ENCODE measurements at regions not wholly inside any gene's neighbourhood (a gene's known extent, or its start where the extent isn't known, plus 50 kb on each side); places are given as distances from the start of the nearest gene placed in this dataset.

- no peak overlapping the region for H3K4me3 Mint-ChIP-seq (ENCODE audit: unreplicated experiment)
- H3K27ac Mint-ChIP-seq (ENCODE audit: low read depth, unreplicated experiment), result no peak overlapping the region
- no peak for DNase-seq (ENCODE audit: unreplicated experiment)
- TF ChIP-seq, protein P1, sequence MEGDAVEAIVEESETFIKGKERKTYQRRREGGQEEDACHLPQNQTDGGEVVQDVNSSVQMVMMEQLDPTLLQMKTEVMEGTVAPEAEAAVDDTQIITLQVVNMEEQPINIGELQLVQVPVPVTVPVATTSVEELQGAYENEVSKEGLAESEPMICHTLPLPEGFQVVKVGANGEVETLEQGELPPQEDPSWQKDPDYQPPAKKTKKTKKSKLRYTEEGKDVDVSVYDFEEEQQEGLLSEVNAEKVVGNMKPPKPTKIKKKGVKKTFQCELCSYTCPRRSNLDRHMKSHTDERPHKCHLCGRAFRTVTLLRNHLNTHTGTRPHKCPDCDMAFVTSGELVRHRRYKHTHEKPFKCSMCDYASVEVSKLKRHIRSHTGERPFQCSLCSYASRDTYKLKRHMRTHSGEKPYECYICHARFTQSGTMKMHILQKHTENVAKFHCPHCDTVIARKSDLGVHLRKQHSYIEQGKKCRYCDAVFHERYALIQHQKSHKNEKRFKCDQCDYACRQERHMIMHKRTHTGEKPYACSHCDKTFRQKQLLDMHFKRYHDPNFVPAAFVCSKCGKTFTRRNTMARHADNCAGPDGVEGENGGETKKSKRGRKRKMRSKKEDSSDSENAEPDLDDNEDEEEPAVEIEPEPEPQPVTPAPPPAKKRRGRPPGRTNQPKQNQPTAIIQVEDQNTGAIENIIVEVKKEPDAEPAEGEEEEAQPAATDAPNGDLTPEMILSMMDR (IDR thresholded peaks at IDR 0.05; ENCODE audit: unreplicated experiment), result no peak
- H3K9me3 Mint-ChIP-seq (ENCODE audit: unreplicated experiment), result no peaks in the 10 kb centered on the region
- H3K36me3 Mint-ChIP-seq (ENCODE audit: insufficient read depth, unreplicated experiment), result no peaks in the 10 kb centered on the region
- H3K27me3 Mint-ChIP-seq (ENCODE audit: insufficient read depth, unreplicated experiment), result no peaks in the 10 kb centered on the region
- intact Hi-C loops (cut with micrococcal nuclease), result no loop called here
- no peaks in the 10 kb centered on the region for H3K4me1 Mint-ChIP-seq (ENCODE audit: insufficient read depth, unreplicated experiment)
- ChIA-PET CTCF (interaction anchor here (0.7 kb wide), 1 partner anchor 30 kb away, joined by 3 read pairs; no protein-coding TSS in a partner anchor), POLR2A (no interaction called here)
- BruUV-seq (replicated peaks), result no TSS peak
Observed at GRCh38 chr3:176741664-176742047, 455.6 kb downstream of the TBL1XR1 start.

- no peak overlapping the region for H3K27ac Mint-ChIP-seq (ENCODE audit: low read depth, unreplicated experiment)
- intact Hi-C loops (cut with micrococcal nuclease), result no loop called here
- POLR2A ChIA-PET, result no interaction called here
- H3K27me3 Mint-ChIP-seq (ENCODE audit: insufficient read depth, unreplicated experiment), result no peaks in the 10 kb centered on the region
- no peaks in the 10 kb centered on the region for H3K4me1 Mint-ChIP-seq (ENCODE audit: insufficient read depth, unreplicated experiment)
- BruUV-seq (replicated peaks), result no TSS peak
- no peaks in the 10 kb centered on the region for H3K36me3 Mint-ChIP-seq (ENCODE audit: insufficient read depth, unreplicated experiment)
- no peak overlapping the region for H3K4me3 Mint-ChIP-seq (ENCODE audit: unreplicated experiment)
- DNase-seq (ENCODE audit: unreplicated experiment), result no peak
- no peaks in the 10 kb centered on the region for H3K9me3 Mint-ChIP-seq (ENCODE audit: unreplicated experiment)
- CTCF ChIA-PET, result interaction anchor here (0.7 kb wide), 1 partner anchor 30 kb away, joined by 3 read pairs; no protein-coding TSS in a partner anchor
- TF ChIP-seq, protein P1 (IDR thresholded peaks at IDR 0.05; ENCODE audit: unreplicated experiment), result no peak
Observed at GRCh38 chr3:176740906-176741663, 456.2 kb downstream of the TBL1XR1 start.

GRCh38 chr3:176739159-176739558, 458.1 kb downstream of the TBL1XR1 start:
- Mint-ChIP-seq H3K36me3 (ENCODE audit: insufficient read depth, unreplicated experiment) (no peaks in the 10 kb centered on the region), H3K4me3 (ENCODE audit: unreplicated experiment) (no peak overlapping the region), H3K4me1 (ENCODE audit: insufficient read depth, unreplicated experiment) (no peaks in the 10 kb centered on the region), H3K27me3 (ENCODE audit: insufficient read depth, unreplicated experiment) (no peaks in the 10 kb centered on the region), H3K9me3 (ENCODE audit: unreplicated experiment) (no peaks in the 10 kb centered on the region), H3K27ac (ENCODE audit: low read depth, unreplicated experiment) (no peak overlapping the region)
- DNase-seq (ENCODE audit: unreplicated experiment), result no peak
- POLR2A ChIA-PET, result no interaction called here
- BruUV-seq (replicated peaks), result no TSS peak
- CTCF ChIA-PET, result no interaction called here
- TF ChIP-seq, protein P1 (IDR thresholded peaks at IDR 0.05; ENCODE audit: unreplicated experiment), result no peak
- intact Hi-C loops (cut with micrococcal nuclease), result no loop called here

DNA sequence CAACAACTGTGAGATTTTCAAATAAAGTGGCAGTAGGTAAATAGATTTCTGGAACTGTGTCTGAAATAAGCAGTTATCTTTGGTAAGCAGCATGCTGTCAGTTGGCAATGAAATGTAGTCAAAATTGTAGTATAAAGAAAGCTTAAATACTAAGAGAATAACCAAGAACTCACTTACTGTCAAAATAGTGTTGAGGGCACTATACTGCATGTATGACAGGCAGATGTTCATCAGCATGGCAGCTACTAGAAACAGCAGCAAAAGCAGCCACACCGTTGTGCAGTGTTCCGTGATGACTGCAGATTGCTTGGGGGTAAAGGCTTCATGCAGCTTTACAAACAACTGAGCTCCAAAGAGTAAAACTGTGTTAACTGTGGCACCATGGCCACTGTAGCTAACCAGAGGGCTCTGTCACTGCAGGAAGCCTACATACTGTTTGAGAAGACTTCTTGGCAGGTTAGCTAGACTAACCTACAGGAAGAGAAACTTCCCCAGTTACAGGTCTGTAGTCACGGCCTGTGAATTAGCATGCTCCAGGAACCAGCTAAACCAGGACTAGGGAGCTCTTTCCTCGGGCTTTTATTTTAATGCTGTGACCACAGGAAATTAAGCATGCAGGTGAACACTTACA, 459.7 kb downstream of the TBL1XR1 start:
- Mint-ChIP-seq H3K27ac (ENCODE audit: low read depth, unreplicated experiment) (no peak overlapping the region), H3K4me1 (ENCODE audit: insufficient read depth, unreplicated experiment) (no peaks in the 10 kb centered on the region), H3K9me3 (ENCODE audit: unreplicated experiment) (no peaks in the 10 kb centered on the region), H3K4me3 (ENCODE audit: unreplicated experiment) (no peak overlapping the region), H3K27me3 (ENCODE audit: insufficient read depth, unreplicated experiment) (no peaks in the 10 kb centered on the region), H3K36me3 (ENCODE audit: insufficient read depth, unreplicated experiment) (no peaks in the 10 kb centered on the region)
- ChIA-PET CTCF (no interaction called here), POLR2A (no interaction called here)
- TF ChIP-seq, protein P1 (IDR thresholded peaks at IDR 0.05; ENCODE audit: unreplicated experiment), result no peak
- no peak for DNase-seq (ENCODE audit: unreplicated experiment)
- BruUV-seq (replicated peaks), result no TSS peak
- intact Hi-C loops (cut with micrococcal nuclease), result no loop called here

All from MCF 10A (cell line).